ENCODE measurements at regions not wholly inside any gene's neighbourhood (a gene's known extent, or its start where the extent isn't known, plus 50 kb on each side); places are given as distances from the start of the nearest gene placed in this dataset.

DNA sequence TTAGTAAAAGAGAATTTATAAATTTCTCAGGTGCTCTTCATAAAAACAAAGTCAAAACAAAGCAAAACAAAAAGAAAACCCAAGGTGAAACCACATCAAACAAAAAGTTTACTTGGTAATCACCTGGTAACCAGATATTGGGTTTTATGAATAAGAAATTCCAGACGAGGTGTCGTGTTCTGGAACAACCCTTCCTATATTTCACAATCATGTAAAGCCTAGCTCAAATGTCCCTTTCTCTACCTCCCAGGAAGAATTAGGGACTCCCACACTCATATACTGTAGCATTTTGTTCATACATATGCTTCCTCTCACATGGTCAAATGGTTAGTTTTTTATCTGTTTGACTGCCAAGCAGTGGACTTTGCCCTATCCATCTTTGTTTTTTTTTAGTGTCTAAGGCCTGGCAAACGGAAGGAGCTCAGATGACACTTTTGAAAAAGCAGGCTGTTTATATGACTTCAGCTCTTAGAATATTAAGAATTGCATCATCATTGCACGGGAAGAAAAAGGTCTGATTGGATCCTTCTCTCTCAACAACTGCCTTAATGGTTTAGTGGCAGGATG is 326.7 kb upstream of the TBL1XR1 start:
- in situ Hi-C loops (cut with HindIII; ENCODE audit: low sequenced_read_pairs), result no loop called here

DNA sequence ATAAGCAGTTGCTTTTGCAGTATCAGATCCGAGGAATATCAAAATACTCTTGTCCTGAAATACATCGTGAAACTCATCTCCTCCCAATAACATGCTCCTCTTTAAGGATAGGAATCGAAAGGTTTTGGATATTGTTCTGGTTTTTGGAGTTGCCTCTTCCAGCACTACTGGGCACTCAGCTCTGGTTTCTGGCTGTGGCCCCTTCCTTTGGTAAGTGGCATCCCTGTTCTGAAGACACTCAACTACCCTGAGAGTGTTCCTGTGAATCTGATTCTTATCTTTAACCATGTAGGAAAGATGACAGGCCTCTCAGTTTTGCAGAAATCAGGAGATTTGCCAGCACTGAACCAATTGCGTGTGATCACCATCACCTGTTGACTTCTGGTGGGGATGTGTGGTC is 327.5 kb upstream of the TBL1XR1 start:
- in situ Hi-C loops (cut with HindIII; ENCODE audit: low sequenced_read_pairs), result no loop called here

DNA sequence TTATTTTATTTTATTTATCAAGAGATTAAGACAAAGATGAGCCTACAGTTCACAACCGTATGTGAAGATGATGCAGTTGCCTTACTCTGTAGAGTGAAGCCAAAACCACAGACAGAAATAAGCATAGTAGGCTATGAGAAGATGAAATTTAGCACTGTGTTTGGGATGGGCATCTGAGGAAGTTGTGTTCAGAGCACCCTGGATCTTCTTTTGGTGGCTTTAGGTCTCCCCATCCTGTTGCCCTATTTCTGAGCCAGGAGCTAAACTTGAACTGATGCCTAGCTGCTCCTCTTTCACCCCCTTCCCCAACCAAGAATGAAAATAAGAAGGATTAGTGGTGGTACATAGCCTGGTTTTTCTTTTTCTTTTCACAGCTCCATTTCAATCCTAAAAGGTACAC is 328.1 kb upstream of the TBL1XR1 start:
- in situ Hi-C loops (cut with HindIII; ENCODE audit: low sequenced_read_pairs), result no loop called here

DNA sequence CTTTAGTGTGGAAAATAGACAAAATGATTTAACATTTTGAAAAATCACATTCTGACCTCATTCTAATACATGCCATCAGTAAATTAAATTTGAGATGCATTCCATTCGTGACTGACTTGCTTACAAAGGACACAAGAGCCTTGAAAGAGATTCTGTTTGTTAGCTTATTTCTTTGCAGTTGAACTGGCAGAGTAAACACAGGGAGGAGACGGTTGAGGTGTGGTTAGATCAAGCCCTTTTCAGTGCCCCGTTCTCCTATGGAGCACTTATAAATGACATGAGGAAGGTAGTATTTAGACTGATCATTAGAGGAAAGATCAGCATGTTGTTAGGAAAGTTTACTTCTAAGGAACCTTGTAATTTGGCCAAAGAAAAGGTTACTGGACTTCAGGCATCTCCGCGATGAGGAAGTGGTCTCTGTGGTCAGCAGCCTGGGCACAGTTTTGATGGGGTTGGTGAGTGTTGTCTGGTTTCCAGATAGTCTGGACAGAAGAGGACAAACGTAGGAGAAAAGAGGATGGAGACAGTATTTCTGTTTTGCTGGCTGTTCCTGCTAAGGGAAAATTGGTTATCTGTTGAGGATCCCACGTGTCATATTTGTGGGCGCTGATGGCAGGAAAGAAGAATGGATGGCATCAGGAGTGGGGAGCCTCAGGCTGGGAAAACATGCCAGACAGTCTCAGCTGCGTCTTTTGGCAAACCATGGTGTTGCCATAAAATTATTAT is 328.9 kb upstream of the TBL1XR1 start:
- in situ Hi-C loops (cut with HindIII; ENCODE audit: low sequenced_read_pairs), result no loop called here

DNA sequence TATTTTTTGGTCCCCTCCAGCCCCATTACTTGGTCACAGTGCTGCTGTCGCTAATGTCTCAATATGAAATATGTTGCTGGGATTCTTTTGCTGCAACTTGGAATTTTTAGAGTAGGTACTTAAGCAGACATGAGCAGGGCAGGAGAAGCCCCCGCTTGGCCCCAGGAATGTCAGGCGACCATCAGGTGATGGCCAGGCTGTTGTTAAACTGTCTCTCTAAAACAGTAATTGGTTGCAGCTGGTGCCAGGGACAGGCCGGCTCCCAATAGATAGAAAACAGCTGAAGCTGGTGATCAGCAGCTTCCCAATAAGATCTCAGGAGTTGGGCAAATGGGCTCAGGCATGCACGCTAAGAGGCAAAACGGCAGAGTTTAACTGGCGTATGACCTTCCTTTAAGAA is 329.9 kb upstream of the TBL1XR1 start:
- in situ Hi-C loops (cut with HindIII; ENCODE audit: low sequenced_read_pairs), result no loop called here

DNA sequence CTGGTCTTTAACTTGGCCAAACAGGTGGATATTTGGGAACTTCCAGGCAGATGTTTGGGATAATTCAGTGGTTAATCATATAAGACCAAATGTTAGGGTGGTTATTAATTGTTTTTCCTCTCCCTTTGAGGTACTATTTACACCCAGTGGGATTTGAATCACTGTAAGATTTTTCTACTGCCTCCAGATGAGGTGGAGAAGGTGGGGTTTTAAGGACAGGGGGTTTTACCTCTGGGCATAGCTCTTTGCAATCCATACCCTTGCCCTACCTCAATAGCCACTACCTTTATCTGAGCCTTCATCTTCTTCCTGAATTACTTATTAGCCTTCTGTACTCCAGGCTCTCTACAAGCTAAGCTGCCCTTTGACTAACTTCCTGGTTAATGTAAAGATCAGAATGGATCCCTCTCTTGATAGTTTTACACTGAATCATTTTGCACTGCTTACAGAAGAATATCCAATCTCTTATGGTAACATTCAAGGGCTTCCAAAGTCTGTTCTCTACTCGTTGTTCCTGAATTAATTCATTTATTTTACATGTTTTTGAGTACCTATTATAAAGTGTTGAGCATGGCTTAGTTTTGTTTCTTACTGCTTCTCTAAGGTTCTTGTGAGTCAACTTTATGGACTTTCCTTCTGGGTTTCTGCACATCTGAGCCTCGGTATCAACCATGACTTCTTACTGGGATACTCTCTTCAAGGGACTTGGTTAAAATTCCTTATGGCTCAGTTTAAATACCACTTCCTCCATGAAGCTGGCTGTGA is 331.2 kb upstream of the TBL1XR1 start:
- in situ Hi-C loops (cut with HindIII; ENCODE audit: low sequenced_read_pairs), result no loop called here

DNA sequence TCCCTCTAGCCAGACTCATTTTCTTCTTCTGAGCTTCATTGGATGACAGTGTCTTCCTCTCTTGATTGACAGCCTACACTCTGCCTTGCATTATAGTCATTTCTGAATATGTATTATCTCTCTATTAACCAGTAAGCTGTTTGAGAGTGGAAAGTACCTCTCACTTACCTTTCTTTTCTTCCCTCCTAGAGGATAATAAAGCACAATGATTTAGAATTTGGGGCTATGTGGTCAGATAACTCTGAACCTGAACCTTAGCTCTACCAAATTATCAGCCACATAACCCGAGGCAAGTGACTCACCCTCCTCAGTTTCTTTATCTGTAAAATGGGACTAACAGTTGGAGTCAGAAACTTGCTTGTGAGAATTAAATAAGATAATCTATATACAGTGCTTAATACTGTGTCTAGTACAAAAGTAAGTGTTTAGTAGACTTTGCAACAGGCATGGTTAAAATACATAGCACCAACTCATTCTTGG is 331.8 kb upstream of the TBL1XR1 start:
- in situ Hi-C loops (cut with HindIII; ENCODE audit: low sequenced_read_pairs), result no loop called here

DNA sequence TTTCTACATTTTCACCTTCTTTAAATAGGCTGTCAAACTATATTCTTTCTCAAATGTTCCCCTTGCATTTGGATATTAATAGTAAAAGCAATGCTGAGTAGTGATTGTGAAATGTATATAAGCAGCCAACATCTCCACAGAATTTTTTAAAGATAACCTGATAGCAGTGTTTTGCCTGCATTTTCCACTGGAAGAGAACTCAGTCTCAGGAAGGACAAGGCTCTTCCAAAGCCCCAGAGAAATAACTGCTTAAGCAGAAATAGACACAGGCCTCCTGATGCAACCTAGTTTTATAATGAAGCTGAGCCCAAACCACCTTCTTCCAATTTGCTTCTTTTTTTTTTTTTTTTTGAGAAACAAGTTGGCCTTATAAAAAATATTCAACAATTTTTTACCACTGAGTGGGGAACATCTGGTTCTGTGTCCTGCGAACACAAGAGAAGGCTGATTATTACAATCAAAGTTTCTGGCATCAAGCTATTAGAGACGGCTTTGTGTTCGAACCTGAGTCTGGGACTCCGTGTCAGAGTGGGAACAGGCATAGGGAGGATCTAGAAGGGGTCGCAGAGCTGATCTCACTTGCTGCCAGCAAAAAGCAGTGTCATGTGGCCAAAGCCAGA is 332.5 kb upstream of the TBL1XR1 start:
- in situ Hi-C loops (cut with HindIII; ENCODE audit: low sequenced_read_pairs), result no loop called here

DNA sequence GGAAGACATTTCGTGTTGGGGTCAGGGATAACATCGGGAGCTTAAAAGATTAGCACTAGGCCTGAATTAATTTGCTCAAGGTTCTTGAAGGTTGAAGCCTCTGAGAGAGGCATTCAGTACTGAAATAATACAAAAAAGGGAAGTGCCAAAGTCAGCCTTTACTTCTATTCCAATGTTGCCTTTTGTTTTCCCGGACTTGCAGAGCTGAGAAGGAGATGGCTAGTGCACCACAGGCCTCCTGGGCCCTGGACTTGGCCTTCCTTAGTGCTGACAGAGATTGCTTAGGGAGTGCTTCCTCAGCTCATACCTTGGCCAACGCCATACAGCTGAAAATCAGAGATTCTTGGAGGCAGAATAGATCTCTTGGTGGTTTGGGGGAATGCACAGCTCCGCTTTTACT is 333.6 kb upstream of the TBL1XR1 start:
- in situ Hi-C loops (cut with HindIII; ENCODE audit: low sequenced_read_pairs), result no loop called here

DNA sequence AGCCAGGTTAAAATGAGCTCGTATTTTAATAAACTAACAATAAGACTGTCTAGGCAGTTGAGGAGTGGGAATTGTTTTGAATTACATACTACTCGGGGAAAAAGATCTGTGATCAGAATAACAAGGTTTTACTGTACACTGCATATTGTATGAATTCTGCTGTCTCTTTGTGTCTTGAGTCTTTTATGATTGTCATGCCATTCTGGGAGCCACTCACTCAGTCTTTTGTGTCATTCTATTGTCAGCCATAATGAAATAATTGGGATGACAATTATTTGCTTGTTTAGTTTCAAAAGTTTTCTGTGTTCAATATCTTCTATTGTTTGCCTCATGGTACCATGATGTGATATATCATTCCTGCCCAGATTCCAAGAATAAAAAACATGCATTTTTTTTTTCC is 339.6 kb upstream of the TBL1XR1 start:
- in situ Hi-C loops (cut with HindIII; ENCODE audit: low sequenced_read_pairs), result no loop called here

DNA sequence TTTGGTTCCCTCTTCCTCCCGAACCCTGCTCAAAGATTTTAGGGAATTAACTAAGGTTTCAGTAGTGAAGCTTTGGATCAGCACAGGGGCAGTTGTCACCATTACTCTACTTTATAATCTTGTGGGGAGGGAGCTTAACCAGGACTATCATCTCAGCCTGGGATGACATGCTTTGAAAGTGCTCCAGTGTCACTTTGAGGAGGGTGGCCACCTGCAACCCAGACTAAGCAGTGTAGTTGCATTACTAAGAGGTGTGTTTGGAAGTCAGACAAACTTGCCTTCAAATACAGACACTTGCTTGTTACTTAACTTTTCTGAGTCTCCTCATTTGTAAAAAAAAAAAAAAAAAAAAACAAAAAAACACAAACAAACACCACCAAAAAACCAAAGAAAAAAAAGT is 340.3 kb upstream of the TBL1XR1 start:
- in situ Hi-C loops (cut with HindIII; ENCODE audit: low sequenced_read_pairs), result no loop called here

DNA sequence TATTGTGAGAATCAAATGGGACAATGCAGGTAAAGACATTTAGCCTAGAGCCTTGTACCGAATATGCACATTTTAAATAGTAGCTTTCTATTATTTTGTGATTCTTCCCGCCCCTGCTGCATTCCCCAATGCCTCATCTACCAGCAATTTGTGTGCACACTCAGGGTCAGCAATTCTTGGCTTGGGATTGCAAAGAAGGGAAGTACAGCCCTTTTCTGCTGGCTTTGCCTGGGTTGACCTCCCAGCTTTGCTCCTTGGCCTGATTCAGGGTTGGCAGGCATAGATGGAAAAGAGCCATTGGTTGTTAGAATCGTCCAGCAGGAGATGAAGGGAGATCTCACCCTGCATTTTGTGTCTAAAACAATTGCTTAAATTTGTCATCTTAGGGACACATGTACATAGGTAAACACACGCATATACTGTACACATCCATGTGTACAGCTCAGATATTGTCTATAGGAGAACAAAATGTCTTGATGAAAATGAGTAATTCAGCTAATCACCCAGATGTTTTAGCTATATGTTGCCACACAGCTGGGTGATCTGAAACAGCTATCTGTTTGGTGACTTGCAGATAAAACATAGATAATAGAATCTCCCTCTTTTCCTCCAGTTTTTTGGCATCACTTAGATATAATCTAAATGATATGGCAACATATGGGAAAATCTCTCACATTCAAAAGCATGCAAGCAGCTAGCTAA is 340.9 kb upstream of the TBL1XR1 start:
- in situ Hi-C loops (cut with HindIII; ENCODE audit: low sequenced_read_pairs), result no loop called here

DNA sequence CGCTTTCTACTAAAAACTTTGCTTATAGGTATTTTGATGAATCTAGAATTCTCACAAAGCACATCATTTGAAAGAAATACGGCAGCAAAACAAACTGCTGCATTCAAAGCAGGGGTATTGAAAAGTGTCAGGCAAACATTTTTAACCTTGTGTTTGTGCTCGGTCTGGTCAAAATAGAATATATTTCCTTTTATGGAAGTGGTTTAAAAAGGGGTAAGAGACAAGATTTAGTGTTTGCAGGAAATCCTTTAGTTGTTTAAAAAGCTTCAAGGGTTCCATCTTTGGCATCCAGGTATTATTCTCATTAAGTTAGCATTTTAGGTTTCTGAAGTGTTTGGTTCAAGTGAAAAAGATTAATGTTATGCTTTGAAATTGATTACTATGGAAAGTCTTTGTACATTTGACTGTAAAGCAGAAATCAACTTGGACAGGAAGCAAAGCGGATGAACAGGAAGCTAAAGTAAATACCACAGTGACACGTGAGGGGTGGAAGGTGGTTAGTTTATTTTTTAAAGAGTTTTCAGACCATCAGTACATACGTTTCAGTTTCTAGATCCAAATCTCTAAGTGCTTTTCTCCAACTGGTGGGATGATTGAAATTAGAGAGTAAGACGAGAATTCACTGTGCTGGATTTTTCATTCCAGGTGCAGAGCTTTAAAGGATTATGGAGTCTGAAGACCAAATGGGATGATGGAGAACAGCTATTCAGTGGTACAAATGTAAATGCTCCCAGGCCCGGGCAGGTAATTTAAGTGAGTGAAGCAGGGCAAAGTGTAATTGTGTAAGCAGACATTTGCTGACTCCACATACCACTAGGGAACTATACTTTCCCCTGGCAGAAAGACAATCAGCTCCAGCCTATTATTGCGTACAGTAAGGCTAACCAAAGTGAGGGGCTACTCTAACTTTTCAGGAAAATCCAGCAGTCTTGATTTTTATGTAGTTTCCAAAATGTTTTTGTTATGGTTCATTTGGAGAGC is 341.8 kb upstream of the TBL1XR1 start:
- in situ Hi-C loops (cut with HindIII; ENCODE audit: low sequenced_read_pairs), result no loop called here

DNA sequence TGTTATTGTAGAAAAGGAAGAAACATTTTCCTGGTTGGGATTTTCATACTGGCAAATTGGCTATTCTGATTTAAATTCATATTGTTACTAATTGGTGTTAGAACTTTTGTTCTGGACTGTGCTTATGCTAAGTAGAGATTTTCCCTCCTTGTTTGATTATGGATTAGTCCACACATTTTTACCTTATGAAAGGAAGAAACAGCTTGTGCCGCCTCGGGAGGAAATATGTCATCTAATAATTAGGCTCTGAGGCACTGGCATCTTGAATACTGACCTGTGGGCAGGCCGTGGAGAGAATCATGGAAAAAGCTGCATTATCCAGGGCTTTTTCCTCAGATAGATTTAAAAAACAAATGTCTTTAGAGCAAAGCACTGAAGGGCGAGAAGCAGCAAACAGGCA is 344.3 kb upstream of the TBL1XR1 start:
- in situ Hi-C loops (cut with HindIII; ENCODE audit: low sequenced_read_pairs), result no loop called here

DNA sequence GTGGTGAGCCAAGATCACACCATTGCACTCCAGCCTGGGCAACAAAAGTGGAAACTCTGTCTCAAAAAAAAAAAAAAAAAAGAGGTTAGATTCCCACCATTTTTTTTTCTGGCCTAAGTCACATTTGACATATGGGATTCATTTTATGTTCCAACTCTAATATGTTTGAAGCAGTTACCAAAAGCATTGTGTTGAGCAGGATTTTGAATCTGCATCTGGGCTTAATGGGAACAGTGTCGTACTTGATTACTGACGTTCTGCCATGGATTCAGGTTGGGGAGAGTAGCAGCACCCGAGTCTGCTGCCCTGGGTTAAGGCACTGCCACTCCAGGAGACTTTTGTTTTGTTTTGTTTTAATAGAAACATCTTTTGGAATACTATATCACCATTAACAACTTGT is 348.7 kb upstream of the TBL1XR1 start:
- in situ Hi-C loops (cut with HindIII; ENCODE audit: low sequenced_read_pairs), result no loop called here

DNA sequence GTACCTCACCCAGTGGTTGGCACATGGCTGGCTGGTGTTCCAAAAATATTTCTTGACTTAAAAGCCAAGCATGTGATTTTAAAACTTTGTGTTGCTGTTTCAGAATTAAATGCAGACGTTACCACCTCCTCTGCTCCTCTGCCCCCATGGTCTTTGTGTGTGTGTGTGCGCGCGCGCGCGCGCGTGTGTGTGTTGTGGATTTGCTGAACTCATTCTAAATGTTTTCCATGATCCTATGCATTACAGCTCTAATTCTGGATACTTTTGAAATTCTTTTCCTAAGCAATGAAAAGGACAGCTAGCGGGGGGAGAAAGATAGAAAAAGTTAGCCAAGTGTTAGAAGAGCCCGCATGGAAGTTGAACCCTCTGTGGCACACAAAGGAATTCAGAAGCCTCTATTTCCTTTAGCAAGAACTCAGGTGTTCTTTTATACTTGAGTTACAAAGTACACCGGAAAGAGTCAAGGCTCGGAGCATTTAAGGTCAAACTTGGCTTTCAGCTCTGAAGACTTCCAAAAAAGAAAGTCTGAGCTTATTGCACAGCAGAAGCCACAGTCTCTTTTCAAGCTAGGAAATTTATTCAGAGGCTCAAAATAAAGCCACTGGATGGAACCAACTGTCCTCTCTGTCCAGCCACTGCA is 350.5 kb upstream of the TBL1XR1 start:
- in situ Hi-C loops (cut with HindIII; ENCODE audit: low sequenced_read_pairs), result no loop called here

DNA sequence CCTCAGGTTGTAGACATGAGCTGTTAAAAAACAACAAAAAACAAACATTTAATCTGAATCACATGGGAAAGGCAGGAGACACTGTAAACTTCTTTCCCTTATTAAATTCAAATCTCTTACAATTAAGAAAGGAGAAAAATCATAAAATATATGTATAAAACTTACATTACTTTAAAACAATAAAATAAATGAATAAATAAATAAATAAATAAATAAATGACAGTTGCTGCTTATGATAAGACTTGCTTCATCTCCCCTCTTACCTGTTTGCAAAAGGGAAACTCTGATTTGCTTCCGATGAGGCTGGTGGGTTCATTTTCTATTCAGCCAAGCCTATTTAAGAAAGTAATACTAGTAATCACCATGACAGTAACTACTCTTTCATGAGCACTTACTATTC is 353.4 kb upstream of the TBL1XR1 start:
- in situ Hi-C loops (cut with HindIII; ENCODE audit: low sequenced_read_pairs), result no loop called here

DNA sequence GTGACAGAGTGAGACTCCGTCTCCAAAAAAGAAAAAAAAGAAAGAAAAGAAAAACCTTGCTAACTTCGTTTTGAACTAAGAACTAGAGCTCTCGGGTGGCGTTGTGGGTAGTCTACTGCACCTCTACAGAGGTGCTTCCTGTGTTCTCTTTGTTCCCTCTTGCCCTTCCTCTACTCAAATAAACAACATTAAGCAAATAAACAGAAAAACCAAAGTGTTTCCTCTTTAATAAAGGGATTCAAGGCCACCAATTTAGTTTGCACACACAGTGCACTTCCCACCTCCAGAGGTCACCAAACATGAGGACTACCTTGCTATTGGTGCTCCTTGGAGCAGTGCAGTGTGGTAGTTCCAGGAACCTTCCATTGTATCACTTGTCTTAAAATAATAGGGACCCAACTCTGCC is 354.2 kb upstream of the TBL1XR1 start:
- in situ Hi-C loops (cut with HindIII; ENCODE audit: low sequenced_read_pairs), result no loop called here

DNA sequence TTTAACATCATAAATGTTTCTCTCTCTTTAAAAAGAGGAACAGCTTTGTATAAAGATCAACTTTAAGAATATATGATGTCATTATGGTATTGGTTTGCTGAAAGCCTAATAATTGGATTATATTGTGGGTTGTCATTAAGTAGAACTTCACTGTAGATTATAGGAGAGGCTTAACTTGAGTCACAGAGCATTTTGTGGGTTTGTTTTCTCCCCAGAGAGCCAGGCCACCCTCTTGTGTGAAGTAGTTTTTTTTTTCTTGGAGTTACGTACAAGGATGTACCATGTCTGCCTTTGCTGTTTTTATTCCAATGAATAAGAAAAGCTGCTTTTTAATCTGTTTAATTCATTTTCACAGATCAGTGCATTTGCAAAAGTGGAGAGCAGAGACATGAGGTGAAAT is 354.8 kb upstream of the TBL1XR1 start:
- in situ Hi-C loops (cut with HindIII; ENCODE audit: low sequenced_read_pairs), result no loop called here

Measured in DLD1 (cell line).